KMS-11 (cell line): ENCODE measurements at regions not wholly inside any gene's neighbourhood (a gene's known extent, or its start where the extent isn't known, plus 50 kb on each side); places are given as distances from the start of the nearest gene placed in this dataset.

Experiments used
- H2AFZ ChIP-seq: fragments of 200-600 bp; sonication (generic); 2 replicates; pipeline ENCODE4 v1.6.1; 2016; ENCODE audit warnings: antibody characterized with exemption, mixed run types, low read depth
- H3K27ac ChIP-seq: fragments of 200-600 bp; sonication (generic); 2 replicates; pipeline ENCODE4 v1.6.1; 2016; ENCODE audit warnings: mild to moderate bottlenecking, mixed run types
- H3K27me3 ChIP-seq: fragments of 200-600 bp; sonication (generic); 2 replicates; pipeline ENCODE4 v1.6.1; 2017; ENCODE audit warnings: mild to moderate bottlenecking, low read depth, mixed run types, moderate library complexity; ENCODE audit not compliant: insufficient read depth
- H3K36me3 ChIP-seq: fragments of 200-600 bp; sonication (generic); 2 replicates; pipeline ENCODE4 v1.6.1; 2017; ENCODE audit warnings: mild to moderate bottlenecking, mixed run types; ENCODE audit not compliant: insufficient read depth
- H3K4me1 ChIP-seq: fragments of 200-600 bp; sonication (generic); 2 replicates; pipeline ENCODE4 v1.6.1; 2016; ENCODE audit warnings: mild to moderate bottlenecking, low read depth, mixed run types; ENCODE audit not compliant: poor library complexity, severe bottlenecking
- H3K4me2 ChIP-seq: fragments of 200-600 bp; sonication (generic); 2 replicates; pipeline ENCODE4 v1.7.0; 2016; ENCODE audit warnings: mild to moderate bottlenecking, mixed run types
- H3K4me3 ChIP-seq: fragments of 200-600 bp; sonication (generic); IDR thresholded peaks from 2 replicates; pipeline ENCODE4 v1.6.1; 2017; ENCODE audit warnings: low read depth, low read length, mixed read lengths; ENCODE audit not compliant: insufficient read depth
- H3K79me2 ChIP-seq: fragments of 200-600 bp; sonication (generic); 2 replicates; pipeline ENCODE4 v1.6.1; 2016; ENCODE audit warnings: low read depth, mixed run types; ENCODE audit not compliant: insufficient read depth
- H3K9ac ChIP-seq: fragments of 200-600 bp; sonication (generic); 2 replicates; pipeline ENCODE4 v1.6.1; 2016; ENCODE audit warnings: mild to moderate bottlenecking, mixed run types
- H4K20me1 ChIP-seq: fragments of 200-600 bp; sonication (generic); 2 replicates; pipeline ENCODE4 v1.6.1; 2016; ENCODE audit warnings: mild to moderate bottlenecking, mixed run types; ENCODE audit not compliant: insufficient read depth
- TF ChIP-seq, protein P1 (sequence below): fragments of 200-600 bp; sonication (generic); conservative IDR thresholded peaks from 2 replicates; pipeline ENCODE4 v1.6.1; 2017; ENCODE audit warnings: low read depth, mild to moderate bottlenecking, antibody characterized with exemption, low read length, moderate library complexity, mixed read lengths

DNA sequence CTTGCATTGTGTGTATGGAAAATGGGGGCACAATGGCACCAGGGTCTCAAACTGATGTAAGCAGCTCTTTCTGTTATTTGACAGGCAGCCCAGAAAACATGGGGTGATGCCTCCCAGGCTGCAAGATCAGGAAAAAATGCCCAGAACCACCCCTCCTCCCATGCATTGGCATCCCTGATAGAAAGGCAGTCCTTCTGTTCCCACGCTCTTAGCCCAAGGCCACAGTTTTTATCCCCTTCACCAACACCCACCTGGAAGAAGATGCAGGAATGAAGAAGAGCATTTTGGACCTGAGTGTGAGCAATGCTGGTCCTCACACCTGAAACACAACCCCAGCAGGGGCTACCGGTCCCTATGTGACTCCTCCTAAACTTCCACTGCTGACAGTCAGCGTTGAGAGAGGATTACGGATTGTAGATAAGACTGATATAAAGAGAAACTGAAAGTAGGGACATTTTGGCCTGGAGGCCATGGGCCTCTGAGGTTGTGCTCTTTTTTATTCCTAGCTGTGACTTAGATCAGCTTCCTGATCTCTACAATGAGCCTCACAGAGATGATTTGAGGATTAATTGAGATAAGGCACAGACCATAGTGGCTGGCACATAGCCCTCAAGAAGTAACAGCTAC lies 386.0 kb upstream of the ATP5MC3 start:
- Histone ChIP-seq H3K36me3 (no peaks in the 10 kb centered on the region), H3K79me2 (no peaks in the 10 kb centered on the region), H3K9ac (no peak overlapping the region), H3K4me1 (no peaks in the 10 kb centered on the region), H3K27ac (no peak overlapping the region), H3K27me3 (no peaks in the 10 kb centered on the region), H3K4me3 (no peak overlapping the region), H2AFZ (no peak overlapping the region), H3K4me2 (no peak overlapping the region), H4K20me1 (no peaks in the 10 kb centered on the region)
- TF ChIP-seq, protein P1, sequence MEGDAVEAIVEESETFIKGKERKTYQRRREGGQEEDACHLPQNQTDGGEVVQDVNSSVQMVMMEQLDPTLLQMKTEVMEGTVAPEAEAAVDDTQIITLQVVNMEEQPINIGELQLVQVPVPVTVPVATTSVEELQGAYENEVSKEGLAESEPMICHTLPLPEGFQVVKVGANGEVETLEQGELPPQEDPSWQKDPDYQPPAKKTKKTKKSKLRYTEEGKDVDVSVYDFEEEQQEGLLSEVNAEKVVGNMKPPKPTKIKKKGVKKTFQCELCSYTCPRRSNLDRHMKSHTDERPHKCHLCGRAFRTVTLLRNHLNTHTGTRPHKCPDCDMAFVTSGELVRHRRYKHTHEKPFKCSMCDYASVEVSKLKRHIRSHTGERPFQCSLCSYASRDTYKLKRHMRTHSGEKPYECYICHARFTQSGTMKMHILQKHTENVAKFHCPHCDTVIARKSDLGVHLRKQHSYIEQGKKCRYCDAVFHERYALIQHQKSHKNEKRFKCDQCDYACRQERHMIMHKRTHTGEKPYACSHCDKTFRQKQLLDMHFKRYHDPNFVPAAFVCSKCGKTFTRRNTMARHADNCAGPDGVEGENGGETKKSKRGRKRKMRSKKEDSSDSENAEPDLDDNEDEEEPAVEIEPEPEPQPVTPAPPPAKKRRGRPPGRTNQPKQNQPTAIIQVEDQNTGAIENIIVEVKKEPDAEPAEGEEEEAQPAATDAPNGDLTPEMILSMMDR = no peak

DNA sequence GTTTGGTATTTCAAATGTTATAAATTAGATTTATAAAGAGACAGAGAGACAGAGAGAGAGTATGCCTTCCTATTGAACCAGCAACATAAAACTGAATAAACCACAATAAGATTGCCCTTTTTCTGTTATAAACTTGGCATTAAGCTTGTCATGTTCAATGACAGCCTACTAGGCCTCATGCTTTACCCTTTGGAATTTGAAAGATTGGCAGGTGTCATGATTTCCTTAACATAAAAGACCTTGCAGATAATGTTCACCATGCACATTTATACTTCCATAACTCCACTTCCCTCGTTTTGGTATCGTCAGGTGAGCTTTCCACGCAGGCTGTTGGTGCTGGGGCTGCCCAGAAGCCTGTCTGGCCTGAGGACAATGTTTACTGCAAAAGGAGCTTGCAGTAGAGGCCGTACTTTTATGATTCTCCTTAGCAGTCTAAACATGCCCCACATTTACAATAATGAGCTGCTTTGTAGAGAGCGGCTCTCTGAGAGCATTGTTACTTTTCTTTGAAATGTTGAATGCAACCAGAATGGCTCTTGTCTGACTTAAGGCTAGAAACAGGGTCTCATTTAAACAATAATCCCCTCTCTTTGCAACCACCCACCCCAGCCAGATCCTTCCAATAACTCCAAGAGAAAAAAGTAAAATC lies 379.1 kb upstream of the ATP5MC3 start:
- no peak overlapping the region for H3K4me3 ChIP-seq
- H3K27ac ChIP-seq = no peak overlapping the region
- H2AFZ ChIP-seq = no peak overlapping the region
- no peaks in the 10 kb centered on the region for H3K27me3 ChIP-seq
- TF ChIP-seq, protein P1 = no peak
- no peaks in the 10 kb centered on the region for H3K4me1 ChIP-seq
- H3K36me3 ChIP-seq = no peaks in the 10 kb centered on the region
- no peaks in the 10 kb centered on the region for H4K20me1 ChIP-seq
- no peak overlapping the region for H3K4me2 ChIP-seq
- no peak overlapping the region for H3K9ac ChIP-seq
- no peaks in the 10 kb centered on the region for H3K79me2 ChIP-seq

DNA sequence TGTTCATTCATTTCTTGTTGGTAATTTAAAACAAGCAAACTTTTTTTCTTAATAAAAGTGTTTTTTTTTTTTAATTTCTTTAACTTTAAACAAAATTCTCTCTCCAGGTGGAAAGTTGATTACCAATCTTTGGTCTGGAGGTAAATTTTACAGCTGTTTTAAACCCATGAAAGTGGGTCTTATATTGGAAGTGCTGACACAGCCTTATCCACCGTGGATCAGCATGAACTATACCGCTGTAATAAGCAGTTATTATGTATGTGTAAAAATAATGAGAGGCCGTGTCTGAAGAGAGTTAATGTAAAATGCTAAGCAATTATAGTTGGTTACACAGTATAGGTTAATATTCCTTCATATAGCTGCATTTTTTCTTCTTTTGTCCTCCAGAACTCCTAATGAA lies 378.1 kb upstream of the ATP5MC3 start:
- no peaks in the 10 kb centered on the region for H3K4me1 ChIP-seq
- TF ChIP-seq, protein P1 = no peak
- H3K36me3 ChIP-seq = no peaks in the 10 kb centered on the region
- no peaks in the 10 kb centered on the region for H4K20me1 ChIP-seq
- no peaks in the 10 kb centered on the region for H3K27me3 ChIP-seq
- H3K27ac ChIP-seq = no peak overlapping the region
- H3K9ac ChIP-seq = no peak overlapping the region
- H3K4me2 ChIP-seq = no peak overlapping the region
- H2AFZ ChIP-seq = no peak overlapping the region
- H3K79me2 ChIP-seq = no peaks in the 10 kb centered on the region
- no peak overlapping the region for H3K4me3 ChIP-seq

GRCh38 chr2:175557810-175558377 lies 376.4 kb upstream of the ATP5MC3 start:
- H2AFZ ChIP-seq = no peak overlapping the region
- no peaks in the 10 kb centered on the region for H3K4me1 ChIP-seq
- H3K27me3 ChIP-seq = no peaks in the 10 kb centered on the region
- no peak overlapping the region for H3K4me3 ChIP-seq
- no peak overlapping the region for H3K27ac ChIP-seq
- no peaks in the 10 kb centered on the region for H4K20me1 ChIP-seq
- no peaks in the 10 kb centered on the region for H3K36me3 ChIP-seq
- no peak overlapping the region for H3K4me2 ChIP-seq
- no peaks in the 10 kb centered on the region for H3K79me2 ChIP-seq
- H3K9ac ChIP-seq = no peak overlapping the region
- TF ChIP-seq, protein P1 = no peak
